HG03342 (cell line): ENCODE measurements at regions not wholly inside any gene's neighbourhood (a gene's known extent, or its start where the extent isn't known, plus 50 kb on each side); places are given as distances from the start of the nearest gene placed in this dataset.

ENCODE experiments used
- ATAC-seq: cut with Tn5 transposase; IDR thresholded peaks from one replicate; pipeline ENCODE4 v1.9.1; 2021; ENCODE audit warnings: mild to moderate bottlenecking, moderate library complexity; ENCODE audit not compliant: unreplicated experiment

DNA sequence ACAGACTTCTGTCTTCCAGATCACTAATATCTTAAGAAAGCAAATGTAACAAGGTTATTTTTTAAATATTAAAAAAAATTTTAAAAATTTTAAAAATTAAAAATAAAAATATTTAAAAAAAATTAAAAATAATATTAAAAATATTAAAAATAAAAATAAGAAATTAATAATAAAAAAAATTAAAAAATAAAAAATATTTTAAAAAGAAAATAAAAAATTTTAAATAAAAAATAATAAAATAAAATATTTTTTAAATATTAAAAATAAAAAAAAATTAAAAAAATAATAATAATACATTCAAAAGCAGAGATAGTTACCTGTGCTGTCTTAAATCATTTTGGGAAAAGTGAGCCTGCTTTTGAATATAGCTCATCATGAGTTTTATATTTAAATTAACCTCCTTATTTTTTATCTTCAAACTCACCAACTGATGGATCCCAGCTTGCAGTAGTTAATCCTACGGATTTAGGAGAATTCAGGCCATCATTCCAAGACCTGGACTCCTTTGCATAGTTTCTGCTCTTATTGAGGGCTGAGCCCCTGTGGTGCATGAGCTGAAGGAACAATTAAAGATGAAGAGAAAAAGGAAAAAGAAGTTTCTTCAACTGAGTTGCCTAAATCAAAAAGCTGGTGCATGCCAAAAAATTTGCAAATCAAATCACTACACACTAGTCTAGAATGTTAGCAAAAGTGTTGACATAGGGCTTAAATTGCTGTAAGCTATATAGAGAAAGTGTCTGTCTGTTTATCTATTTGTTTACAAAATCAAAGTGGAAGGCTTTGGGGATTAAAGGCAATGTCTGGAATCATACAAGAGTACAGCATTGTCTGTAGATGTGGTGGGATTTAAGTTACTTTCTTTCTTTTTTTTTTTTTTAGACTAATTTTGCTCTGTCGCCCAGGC, 50.5 kb upstream of the ZNF438 start:
- ATAC-seq: no peak

DNA sequence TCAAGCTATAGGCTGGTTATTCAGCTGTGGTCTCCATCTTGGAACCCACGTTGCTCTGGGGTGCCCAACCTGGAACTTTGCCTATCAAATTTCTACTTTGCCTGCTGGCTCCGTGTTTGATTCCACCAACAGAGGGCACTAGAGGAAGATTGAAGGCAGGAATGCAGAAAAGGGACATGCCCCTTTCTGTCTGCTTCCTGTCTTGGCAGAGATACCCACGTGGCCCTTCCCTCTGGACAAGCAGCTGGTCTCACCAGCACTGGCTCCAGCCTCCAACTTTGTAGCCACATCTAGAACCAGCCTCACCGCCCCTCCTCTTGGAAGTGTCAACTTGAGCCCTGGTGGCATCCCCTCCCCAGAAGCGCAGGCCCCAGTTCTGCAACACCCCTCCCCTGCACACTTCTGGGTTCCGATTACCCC, 52.1 kb upstream of the ZNF438 start:
- no peak for ATAC-seq

DNA sequence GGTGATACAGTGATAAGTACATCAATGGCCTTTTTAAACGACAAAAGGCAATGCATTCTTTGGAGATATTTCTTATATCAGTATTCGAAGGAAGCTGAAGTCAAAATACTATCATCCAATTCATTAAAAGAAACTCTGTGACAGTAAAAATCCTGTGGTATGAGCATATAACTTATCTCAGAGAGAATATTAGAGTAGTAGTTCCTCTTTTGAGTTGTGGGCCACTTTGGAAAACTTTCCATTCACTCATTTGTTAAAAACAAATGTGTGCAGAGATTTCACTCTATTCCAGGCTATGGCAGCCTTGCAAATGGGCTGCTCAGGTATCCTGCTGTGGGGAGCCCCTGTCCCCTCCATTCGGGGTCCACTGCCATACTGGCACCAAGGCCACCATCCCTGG, 55.3 kb upstream of the ZNF438 start:
- ATAC-seq: no peak

DNA sequence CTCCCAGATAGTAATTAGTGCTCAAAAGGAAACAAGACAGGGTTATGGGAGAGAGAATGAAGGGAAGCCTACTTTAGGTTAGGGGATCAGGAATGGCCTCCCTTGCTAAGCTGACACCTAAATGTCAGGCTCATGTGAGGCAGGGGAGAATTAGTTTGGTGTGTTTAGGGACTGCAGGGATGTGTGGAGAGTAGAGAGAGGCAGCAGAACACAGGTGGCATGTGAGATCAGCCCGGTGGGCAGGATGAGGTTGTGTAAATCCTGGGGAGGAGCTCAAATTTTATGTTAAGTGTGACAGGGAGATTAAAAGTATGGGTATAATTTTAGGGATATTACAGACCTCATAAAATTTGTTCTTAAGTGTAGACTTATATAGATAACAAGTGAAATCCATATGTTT, 56.2 kb upstream of the ZNF438 start:
- no peak for ATAC-seq

DNA sequence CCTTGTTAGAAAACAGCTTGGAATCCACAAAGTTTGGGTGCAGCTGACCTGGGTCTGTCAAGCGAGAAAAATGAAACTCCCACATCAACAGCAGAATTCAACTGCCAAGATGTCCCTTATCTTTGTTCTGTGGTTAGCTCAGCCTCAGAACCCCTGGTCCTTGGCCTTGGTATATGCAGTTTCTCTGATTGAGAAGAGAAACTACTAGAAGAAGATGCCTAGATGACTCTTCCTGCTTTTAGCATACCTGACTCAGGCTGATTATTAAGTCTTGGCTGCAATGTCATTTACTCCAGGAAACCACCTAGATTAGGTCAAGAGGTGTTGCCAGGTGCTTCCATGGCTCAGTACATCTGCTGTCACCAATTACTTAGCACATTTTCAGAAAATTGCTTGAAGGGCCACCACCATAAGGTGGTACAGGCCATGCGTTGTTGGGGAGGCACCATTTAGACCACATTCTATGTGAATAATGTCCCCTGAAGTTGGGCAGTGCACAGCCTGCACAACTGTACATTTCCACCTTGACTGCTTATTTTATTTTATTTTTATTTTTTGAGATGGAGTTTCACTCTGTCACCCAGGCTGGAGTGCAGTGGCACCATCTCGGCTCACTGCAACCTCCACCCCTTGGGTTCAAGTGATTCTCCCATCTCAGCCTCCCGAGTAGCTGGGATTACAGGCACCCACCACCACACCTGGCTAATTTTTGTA, 59.4 kb upstream of the ZNF438 start:
- ATAC-seq: no peak

DNA sequence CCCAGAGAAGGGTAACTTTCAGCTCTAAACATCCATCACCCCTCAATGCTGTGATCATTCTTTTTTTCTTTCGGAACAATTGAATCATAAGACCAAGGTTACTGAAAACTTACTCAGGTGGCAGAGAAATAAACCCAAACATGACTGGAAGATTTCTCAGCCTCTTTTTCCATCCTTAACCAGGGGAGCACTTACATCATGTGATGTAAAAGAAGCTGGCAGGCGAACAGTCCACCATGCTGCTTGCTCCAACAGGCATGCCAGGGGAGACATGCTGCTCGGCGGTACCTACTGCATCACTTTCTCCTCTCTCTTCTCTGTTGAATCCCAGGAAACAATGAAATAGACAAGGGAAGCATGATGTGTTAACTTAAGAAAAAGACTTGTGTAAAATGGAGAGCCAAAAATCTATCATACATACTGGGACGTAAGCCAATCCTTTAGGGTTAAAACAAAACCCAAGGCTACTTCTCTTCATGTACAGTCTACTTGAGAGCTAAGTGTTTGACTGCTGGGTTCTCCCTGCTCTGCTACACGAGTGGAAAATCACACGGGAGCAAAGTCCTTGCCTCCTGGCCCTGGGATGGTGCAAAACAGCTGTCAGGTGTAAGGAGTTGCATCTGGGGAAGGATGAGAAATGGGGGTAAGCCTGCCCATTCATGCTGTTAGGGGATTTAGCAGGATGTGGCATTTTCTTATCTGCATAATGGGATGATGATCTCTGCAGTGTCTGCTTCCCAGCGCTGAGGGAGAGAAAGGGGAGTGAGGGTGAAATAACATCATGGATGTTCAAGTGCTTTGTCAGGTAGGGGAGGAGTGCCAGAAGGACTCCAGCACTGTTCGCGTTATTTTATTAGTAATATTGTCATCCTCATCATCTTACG, 64.3 kb upstream of the ZNF438 start:
- no peak for ATAC-seq

DNA sequence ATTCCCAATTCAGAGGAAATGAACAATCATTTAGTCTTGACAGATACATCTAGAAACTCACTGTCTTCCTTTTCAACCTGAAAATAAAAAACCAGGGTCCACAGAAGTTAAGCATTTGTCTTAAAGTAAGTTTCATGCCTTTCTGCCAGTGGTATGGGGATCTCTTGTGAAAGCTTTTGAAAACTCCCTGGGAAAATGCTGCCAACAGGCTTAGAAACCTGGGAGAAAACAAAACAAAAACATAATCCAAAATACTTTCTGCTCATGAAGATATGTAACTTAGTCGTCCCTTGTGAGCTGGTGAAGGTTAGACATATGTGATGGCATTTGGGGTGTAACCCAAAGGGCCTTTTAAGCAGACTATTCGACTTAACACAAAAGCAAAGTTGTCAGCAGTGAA, 66.4 kb upstream of the ZNF438 start:
- no peak for ATAC-seq

DNA sequence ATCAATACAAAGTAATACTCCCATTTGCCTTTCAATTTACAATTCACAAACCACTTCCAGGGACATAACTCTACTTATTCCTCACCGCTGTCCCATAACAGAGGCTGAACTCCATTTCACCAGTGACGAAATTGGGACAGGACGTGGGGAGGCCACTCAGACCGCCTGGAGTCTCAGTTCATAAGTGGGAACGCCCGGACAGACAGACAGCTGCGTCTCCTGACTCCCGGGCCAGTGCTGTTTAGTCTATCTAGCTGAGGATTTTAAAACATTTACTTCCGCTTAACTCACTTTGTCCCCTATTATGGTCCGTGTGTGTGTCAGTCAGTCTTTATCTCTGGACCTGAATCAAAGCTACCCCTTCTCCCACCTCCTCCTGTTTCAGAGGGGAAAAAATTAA, 67.4 kb upstream of the ZNF438 start:
- ATAC-seq: no peak

DNA sequence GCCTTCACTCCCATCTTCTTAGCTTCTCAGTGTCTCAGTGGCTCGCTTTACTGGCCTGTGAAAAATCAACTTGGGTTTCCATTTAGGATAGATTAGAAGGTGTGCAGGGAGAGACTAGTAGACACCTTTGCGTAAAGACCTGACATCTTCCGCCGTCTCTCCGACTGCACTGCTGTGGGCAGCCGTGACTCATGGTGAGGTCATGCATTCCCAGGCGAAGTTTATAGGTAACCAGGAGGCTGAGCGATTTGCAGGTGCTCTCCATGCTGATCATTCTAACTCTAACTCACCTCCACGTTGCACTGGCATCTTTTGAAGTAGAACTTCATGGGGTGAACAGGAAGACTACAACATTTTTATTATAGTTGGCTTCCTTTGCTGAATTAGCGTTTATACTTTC, 68.0 kb upstream of the ZNF438 start:
- ATAC-seq: no peak

DNA sequence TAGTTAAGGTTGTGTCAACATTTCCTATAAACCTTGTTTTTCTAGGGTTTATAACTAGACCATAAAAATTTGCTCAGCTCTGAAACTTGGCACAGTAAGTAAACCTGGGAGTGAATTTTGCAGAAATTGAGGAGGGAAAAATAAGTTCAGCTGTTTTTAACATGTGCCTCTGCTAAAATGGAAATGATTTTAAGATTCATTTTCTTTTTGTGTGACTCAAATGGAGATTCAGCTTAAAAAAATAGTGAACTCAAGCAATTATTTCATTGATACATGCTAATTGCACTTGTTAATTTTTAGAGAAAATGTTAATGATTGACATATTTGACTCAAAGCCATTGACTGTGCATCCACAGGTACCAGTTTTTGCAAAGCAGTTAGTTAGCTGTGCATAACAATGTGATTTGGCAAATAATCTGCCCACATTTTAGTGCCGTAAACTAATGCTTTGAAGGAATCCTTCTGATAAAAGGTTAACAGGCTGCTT, 68.5 kb upstream of the ZNF438 start:
- ATAC-seq: no peak

DNA sequence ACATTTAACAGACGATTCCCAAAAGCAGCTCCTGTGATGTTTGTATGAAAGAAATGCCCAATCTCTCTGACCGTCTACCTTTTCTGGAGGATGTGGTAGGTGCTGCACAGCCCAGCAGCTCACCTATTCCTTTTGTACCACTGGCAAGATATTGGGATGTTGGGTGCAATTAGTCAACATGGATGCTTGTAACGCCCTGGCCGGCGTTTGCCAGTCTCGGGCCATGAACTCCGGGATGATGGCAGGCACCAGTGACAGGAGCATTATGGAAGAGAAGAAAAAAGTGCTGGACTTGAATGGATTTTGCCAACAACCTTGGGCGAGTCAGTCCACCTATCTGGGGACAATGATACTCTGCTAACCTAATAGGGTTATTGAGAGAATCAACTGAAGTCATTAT, 69.0 kb upstream of the ZNF438 start:
- ATAC-seq: no peak

DNA sequence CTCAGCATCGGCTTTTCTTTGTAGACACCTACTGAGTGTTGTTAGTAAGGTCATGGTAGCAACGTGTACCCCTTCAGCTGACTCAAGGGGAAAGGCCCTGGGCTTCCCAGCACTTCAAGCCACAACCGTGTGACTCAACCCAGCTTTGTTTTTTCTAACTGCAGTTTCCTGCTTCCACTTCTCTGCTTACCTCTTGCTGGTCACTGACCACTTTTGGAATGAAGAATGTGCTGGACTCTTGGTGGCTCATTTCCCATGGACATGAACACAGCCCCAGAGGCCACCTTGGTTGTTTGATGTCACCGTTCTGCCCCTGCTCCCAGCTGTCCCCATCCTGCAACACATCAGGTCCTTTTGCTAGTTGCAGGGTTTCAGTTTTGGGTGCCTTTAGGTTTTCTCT, 69.5 kb upstream of the ZNF438 start:
- peak; percentile 68 for ATAC-seq

DNA sequence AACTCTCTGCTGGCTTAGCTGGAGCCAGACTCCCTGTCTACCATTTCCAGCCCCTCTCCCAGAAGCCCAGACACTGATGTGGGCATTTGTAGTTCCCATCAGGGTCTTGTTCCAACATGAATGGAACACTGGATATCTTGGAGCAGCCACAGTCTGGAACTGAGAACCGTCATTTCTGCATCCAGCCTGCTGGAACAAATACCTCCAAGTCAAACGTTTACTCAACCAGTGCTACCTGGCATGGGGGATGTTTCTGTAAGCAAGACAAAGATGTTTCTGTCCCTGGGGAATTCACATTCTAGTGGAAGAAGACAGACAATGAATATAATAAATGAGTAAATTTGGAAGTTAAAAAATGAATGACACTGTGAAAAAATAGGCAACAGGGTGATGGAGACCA, 70.8 kb upstream of the ZNF438 start:
- ATAC-seq: no peak

DNA sequence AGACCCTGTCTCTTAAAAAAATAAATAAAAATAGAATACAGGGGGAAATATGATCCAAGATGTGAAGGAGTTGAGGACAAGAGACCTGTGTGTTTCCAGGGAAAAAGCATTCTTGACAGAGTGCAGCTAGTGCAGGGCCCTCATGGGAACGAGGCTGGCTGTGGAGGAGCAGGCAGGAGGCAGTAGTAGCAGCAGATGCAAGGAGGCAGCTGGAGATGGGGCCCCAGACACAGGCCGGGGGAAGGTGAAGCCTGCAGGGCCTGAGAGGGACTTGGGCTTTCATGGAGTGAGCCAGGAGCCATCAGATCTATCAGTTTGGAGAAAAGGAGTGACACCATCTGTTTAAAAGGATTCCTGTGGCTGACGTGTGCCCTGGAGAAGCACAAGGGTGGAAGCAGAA, 71.4 kb upstream of the ZNF438 start:
- no peak for ATAC-seq

DNA sequence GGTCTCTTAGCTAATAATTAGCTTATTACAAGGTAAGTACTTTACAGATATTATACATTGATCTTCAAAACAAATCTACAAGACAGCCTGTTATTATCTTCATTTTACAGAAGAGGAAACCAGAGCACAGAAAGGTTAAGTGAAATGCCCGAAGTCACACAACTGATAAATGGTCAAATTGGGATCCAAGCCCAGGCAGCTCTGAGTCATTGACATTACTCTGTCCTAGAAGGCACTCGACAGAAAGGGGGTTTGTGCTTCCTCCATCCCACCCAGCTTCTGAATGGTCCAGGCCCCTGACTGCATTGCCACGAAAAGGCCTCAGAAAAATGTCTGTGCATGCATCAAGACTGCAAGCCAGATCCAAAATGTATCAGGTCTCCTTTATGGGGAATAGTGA, 81.3 kb upstream of the ZNF438 start:
- no peak for ATAC-seq

DNA sequence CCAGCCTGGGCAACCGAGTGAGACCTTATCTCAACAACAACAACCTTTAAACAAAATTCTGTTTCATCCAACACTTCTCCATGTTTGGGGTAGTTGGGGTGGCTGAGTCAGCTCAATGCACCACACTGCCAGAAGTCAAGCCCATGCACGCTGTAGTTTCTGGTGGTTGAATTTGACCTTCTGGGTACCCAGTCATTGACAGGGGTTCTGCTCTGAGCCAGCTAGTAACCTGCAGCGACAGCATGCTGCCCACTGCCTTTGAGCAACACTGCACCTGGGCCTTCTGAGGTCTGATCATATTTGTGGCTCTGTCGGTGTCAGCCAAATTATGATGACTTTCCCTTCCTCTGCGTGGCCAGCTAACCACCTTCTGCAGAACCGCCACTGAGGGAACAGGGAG, 84.6 kb upstream of the ZNF438 start:
- no peak for ATAC-seq

DNA sequence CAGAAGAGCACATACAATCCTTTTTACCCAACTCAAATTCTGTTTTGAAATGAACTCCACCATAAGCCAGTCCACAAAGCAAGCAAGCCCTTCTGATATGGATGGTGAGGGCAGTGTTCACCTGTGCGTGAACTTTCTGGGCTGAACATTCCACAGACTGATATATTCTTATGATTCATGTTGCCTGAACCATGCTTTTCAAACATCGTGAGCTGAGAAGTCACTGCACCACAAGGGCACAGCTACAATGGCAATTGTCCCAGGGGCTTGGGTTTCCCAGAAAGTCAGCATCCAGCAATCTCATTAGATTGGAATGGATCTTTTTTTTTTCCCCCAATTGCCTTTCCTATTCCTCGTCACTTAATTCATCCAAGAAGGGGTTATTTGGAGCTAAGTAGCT, 86.9 kb upstream of the ZNF438 start:
- no peak for ATAC-seq

DNA sequence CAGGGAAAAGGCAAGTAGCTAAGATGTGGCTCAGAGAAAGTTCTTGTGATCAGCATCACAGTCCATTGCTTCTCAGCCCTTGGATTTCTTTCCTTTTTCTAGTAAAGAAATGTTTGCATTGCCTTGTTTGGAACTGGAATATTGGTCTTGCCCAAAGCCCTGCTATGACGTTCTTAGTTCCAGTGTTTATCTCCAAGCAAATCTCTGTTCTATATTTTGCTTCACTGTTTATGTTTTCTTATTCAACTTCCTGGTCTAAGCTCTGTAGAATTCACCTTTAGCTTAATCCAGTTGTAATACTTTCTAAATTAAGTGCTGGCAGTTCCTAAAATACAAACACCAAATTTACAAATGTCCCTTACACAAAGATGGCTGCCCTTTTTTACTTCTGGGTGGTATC, 88.7 kb upstream of the ZNF438 start:
- ATAC-seq: no peak

DNA sequence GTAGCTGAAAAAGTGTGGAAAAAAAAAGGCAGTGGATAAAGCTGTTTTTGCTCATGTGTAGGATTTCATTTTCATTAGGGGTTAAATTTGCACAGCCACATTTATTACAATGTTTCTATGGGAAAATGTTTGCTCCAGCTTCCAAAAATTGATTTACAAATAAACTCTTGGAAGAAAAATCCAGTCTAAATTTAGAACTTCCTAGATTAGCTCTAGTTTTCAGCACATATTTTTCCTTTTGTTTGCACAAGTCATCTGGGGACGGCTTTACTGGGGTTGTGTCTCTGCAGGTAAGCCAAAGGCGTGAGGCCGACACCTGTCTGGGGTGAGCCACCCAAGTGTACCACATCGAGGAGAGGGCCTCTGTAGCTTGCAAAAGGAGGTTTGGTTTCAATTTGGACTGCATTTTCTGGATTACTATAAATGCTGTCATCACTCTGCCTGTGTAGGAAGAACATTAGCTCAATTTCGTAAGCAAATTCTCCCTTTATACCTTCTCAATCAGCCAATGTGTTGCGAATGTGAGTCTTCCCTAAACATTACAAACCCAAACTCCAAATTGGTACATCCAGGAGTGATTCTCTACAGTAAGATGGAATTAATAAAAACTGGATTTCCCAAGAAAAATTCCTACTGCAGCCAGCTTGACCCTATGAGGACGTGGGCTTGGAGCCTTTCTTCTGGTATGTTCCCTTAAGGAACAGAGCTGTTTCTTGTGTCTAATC, 89.5 kb upstream of the ZNF438 start:
- no peak for ATAC-seq

DNA sequence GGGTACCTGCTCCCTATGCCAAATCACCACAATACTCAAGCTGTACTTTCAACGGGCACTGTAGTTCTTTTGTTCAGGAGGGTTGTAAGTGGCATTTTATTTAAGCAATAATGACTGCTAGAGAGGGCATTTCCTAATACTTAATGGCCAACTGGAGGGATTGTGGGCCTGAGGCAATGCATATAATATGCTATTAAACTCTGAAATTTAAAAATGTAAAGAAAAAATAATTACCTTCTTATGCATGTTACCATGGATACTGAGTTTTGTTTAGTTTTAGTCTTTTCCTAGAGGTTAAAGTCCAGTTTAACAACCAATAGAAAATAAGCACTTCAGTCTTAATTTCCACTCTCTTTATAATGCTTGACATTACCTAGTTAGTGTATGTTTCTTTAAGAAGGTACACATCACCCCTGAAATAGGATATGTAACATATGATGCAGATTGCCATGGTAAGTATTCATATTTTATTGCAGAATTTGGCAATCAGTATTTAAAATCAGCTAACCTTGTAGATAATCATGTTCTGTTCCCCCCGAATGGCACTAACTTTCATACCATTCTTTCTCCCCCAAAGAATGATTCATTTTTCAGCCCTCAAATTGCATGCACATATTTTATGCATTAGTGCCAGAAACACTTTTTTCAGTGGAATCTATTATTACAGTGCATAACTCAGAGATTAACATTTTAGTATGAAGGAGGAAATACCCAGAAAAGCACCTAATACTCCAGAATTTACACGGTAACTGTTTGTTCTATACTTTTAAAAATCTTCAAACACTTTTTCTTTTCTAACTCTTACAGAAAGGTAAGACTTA, 90.3 kb upstream of the ZNF438 start:
- ATAC-seq: no peak
